ENCODE measurements at regions not wholly inside any gene's neighbourhood (a gene's known extent, or its start where the extent isn't known, plus 50 kb on each side); places are given as distances from the start of the nearest gene placed in this dataset.

DNA sequence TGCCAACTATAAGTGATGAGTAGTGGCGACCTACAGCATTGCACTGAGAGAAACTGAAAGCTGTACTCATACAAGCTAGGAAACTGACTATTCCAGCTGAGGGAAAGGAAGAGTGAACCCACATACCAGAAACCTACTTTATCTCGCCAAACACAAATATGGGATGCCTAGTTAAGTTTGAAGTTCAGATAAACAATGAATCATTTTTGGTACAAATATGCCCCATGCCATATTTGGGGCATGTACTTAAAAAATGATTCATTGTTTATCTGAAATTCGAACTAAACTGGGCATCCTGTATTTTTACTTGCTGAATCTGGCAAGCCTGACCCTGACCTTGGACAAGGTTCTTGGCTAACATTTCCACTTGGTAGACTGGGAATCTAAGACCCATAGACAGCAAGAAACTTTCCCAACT lies 527.8 kb upstream of the PSMD7 start:
- H3K79me2 ChIP-seq (ENCODE audit: control insufficient read depth, insufficient read depth, low read length) = no peaks in the 10 kb centered on the region
- H3K9me1 ChIP-seq (ENCODE audit: control insufficient read depth, extremely low read depth, insufficient read depth, low read length) = no peaks in the 10 kb centered on the region
- no peak overlapping the region for H3K9ac ChIP-seq (ENCODE audit: control insufficient read depth, extremely low read depth, insufficient read depth, low read length)
- H3K27me3 ChIP-seq (ENCODE audit: control insufficient read depth, extremely low read depth, insufficient read depth, low read length) = no peaks in the 10 kb centered on the region
- H3K4me1 ChIP-seq (ENCODE audit: control insufficient read depth, extremely low read depth, insufficient read depth, low read length) = no peaks in the 10 kb centered on the region
- no peaks in the 10 kb centered on the region for H4K20me1 ChIP-seq (ENCODE audit: control insufficient read depth, extremely low read depth, insufficient read depth, low read length)
- H3K27ac ChIP-seq (ENCODE audit: control insufficient read depth, insufficient read depth, low read length) = no peak overlapping the region
- FAIRE-seq (no peak), DNase-seq (ENCODE audit: low read depth, low spot score) (no peak)
- H2AFZ ChIP-seq (ENCODE audit: control insufficient read depth, low read length) = no peak overlapping the region
- no peak overlapping the region for H3K4me2 ChIP-seq (ENCODE audit: control insufficient read depth, extremely low read depth, insufficient read depth, low read depth, low read length)
- dilution Hi-C loops (cut with MboI; ENCODE audit: extremely low pct_ligation_motif_present, low sequenced_read_pairs) = no loop called here
- no peak overlapping the region for H3K4me3 ChIP-seq (ENCODE audit: control insufficient read depth in 2 of 3, extremely low read depth in 1 of 3, insufficient read depth in 2 of 3, low read depth in 1 of 3, low read length in 3 of 3)
- no peak for TF ChIP-seq EZH2 (IDR thresholded peaks at IDR 0.05; ENCODE audit: low read length)
- no peak for TF ChIP-seq CTCF (optimal IDR thresholded peaks at IDR 0.05 in 1 of 3, IDR thresholded peaks at IDR 0.05 in 1 of 3, conservative IDR thresholded peaks at IDR 0.05 in 1 of 3; ENCODE audit: extremely low read depth in 1 of 3, insufficient read depth in 2 of 3, low read length in 3 of 3)
- no peaks in the 10 kb centered on the region for H3K36me3 ChIP-seq (ENCODE audit: control insufficient read depth in 2 of 2, extremely low read depth in 1 of 2, insufficient read depth in 2 of 2, low read length in 2 of 2)
- H3K9me3 ChIP-seq (ENCODE audit: control insufficient read depth, low read depth, low read length) = no peaks in the 10 kb centered on the region

- TF ChIP-seq EZH2 (IDR thresholded peaks at IDR 0.05; ENCODE audit: low read length) (no peak), CTCF (optimal IDR thresholded peaks at IDR 0.05 in 1 of 3, IDR thresholded peaks at IDR 0.05 in 1 of 3, conservative IDR thresholded peaks at IDR 0.05 in 1 of 3; ENCODE audit: extremely low read depth in 1 of 3, insufficient read depth in 2 of 3, low read length in 3 of 3) (no peak)
- Histone ChIP-seq H3K27me3 (ENCODE audit: control insufficient read depth, extremely low read depth, insufficient read depth, low read length) (no peaks in the 10 kb centered on the region), H2AFZ (ENCODE audit: control insufficient read depth, low read length) (no peak overlapping the region), H3K79me2 (ENCODE audit: control insufficient read depth, insufficient read depth, low read length) (no peaks in the 10 kb centered on the region), H3K4me1 (ENCODE audit: control insufficient read depth, extremely low read depth, insufficient read depth, low read length) (no peaks in the 10 kb centered on the region), H3K36me3 (ENCODE audit: control insufficient read depth in 2 of 2, extremely low read depth in 1 of 2, insufficient read depth in 2 of 2, low read length in 2 of 2) (no peaks in the 10 kb centered on the region), H3K9me1 (ENCODE audit: control insufficient read depth, extremely low read depth, insufficient read depth, low read length) (no peaks in the 10 kb centered on the region), H3K4me3 (ENCODE audit: control insufficient read depth in 2 of 3, extremely low read depth in 1 of 3, insufficient read depth in 2 of 3, low read depth in 1 of 3, low read length in 3 of 3) (no peak overlapping the region), H4K20me1 (ENCODE audit: control insufficient read depth, extremely low read depth, insufficient read depth, low read length) (no peaks in the 10 kb centered on the region), H3K27ac (ENCODE audit: control insufficient read depth, insufficient read depth, low read length) (no peak overlapping the region), H3K9ac (ENCODE audit: control insufficient read depth, extremely low read depth, insufficient read depth, low read length) (no peak overlapping the region), H3K9me3 (ENCODE audit: control insufficient read depth, low read depth, low read length) (no peaks in the 10 kb centered on the region), H3K4me2 (ENCODE audit: control insufficient read depth, extremely low read depth, insufficient read depth, low read depth, low read length) (no peak overlapping the region)
- dilution Hi-C loops (cut with MboI; ENCODE audit: extremely low pct_ligation_motif_present, low sequenced_read_pairs) = no loop called here
- DNase-seq (ENCODE audit: low read depth, low spot score) (no peak), FAIRE-seq (no peak)
Observed at GRCh38 chr16:73764321-73764720, 532.3 kb upstream of the PSMD7 start.

Measured in keratinocyte (primary cell).